ENCODE measurements at regions not wholly inside any gene's neighbourhood (a gene's known extent, or its start where the extent isn't known, plus 50 kb on each side); places are given as distances from the start of the nearest gene placed in this dataset.

GRCh38 chr5:44640945-44641456 lies 167.7 kb upstream of the MRPS30 start:
- in situ Hi-C loops (cut with HindIII; ENCODE audit: low pct_ligation_motif_present, low sequenced_read_pairs), result no loop called here
- Histone ChIP-seq H3K36me3 (replicated peaks) (no peaks in the 10 kb centered on the region), H3K4me3 (ENCODE audit: low read depth, low read length) (no peak overlapping the region), H3K27me3 (replicated peaks) (no peaks in the 10 kb centered on the region), H3K27ac (no peak overlapping the region)
- DNase-seq, result no peak
- no peak for TF ChIP-seq CTCF (IDR thresholded peaks at IDR 0.05; ENCODE audit: low read depth, low read length, missing control alignments)

- Histone ChIP-seq H3K27ac (no peak overlapping the region), H3K4me3 (ENCODE audit: low read depth, low read length) (no peak overlapping the region), H3K27me3 (replicated peaks) (no peaks in the 10 kb centered on the region), H3K36me3 (replicated peaks) (no peaks in the 10 kb centered on the region)
- in situ Hi-C loops (cut with HindIII; ENCODE audit: low pct_ligation_motif_present, low sequenced_read_pairs), result no loop called here
- DNase-seq, result no peak
- no peak for TF ChIP-seq CTCF (IDR thresholded peaks at IDR 0.05; ENCODE audit: low read depth, low read length, missing control alignments)
Measured at GRCh38 chr5:44637916-44638869, 170.6 kb upstream of the MRPS30 start.

GRCh38 chr5:44632344-44632743 lies 176.4 kb upstream of the MRPS30 start:
- Histone ChIP-seq H3K27me3 (replicated peaks) (no peaks in the 10 kb centered on the region), H3K36me3 (replicated peaks) (no peaks in the 10 kb centered on the region)
- no peak for TF ChIP-seq CTCF (IDR thresholded peaks at IDR 0.05; ENCODE audit: low read depth, low read length, missing control alignments)

GRCh38 chr5:44626846-44627245 lies 181.9 kb upstream of the MRPS30 start:
- in situ Hi-C loops (cut with HindIII; ENCODE audit: low pct_ligation_motif_present, low sequenced_read_pairs), result no loop called here
- no peaks in the 10 kb centered on the region for H3K36me3 ChIP-seq (replicated peaks)
- H3K27ac ChIP-seq, result no peak overlapping the region
- no peak for DNase-seq
- no peak for TF ChIP-seq CTCF (IDR thresholded peaks at IDR 0.05; ENCODE audit: low read depth, low read length, missing control alignments)
- no peaks in the 10 kb centered on the region for H3K27me3 ChIP-seq (replicated peaks)
- no peak overlapping the region for H3K4me3 ChIP-seq (ENCODE audit: low read depth, low read length)

More at GRCh38 chr5:44632344-44632743, 176.4 kb upstream of the MRPS30 start:
- Histone ChIP-seq H3K4me3 (ENCODE audit: low read depth, low read length) (no peak overlapping the region), H3K27ac (no peak overlapping the region)
- in situ Hi-C loops (cut with HindIII; ENCODE audit: low pct_ligation_motif_present, low sequenced_read_pairs), result no loop called here
- DNase-seq, result no peak

GRCh38 chr5:44622331-44622730 lies 186.4 kb upstream of the MRPS30 start:
- TF ChIP-seq CTCF (IDR thresholded peaks at IDR 0.05; ENCODE audit: low read depth, low read length, missing control alignments), result no peak
- Histone ChIP-seq H3K27ac (no peak overlapping the region), H3K27me3 (replicated peaks) (no peaks in the 10 kb centered on the region), H3K4me3 (ENCODE audit: low read depth, low read length) (no peak overlapping the region), H3K36me3 (replicated peaks) (no peaks in the 10 kb centered on the region)
- DNase-seq, result no peak
- in situ Hi-C loops (cut with HindIII; ENCODE audit: low pct_ligation_motif_present, low sequenced_read_pairs), result no loop called here

Measured in brain microvascular endothelial cell (primary cell).